HG03196 (cell line): ENCODE measurements at regions not wholly inside any gene's neighbourhood (a gene's known extent, or its start where the extent isn't known, plus 50 kb on each side); places are given as distances from the start of the nearest gene placed in this dataset.
A peak's percentile ranks its signal among the peaks of the same experiment; 100 is the strongest.
"Not testable (repeated sequence)": the region's sequence is repeated elsewhere in the genome, so short reads cannot be mapped to it uniquely, and the experiment has no call there.

Experiments
- ATAC-seq: cut with Tn5 transposase; IDR thresholded peaks from one replicate; pipeline ENCODE4 v1.9.1; 2021; ENCODE audit not compliant: unreplicated experiment

GRCh38 chr6:12348530-12349511 lies 58.7 kb downstream of the EDN1 start:
- no peak for ATAC-seq

GRCh38 chr6:12350644-12351170 lies 60.5 kb downstream of the EDN1 start:
- ATAC-seq = no peak

- no peak for ATAC-seq
These were observed 61.5 kb downstream of the EDN1 start for GRCh38 chr6:12351672-12352071.

DNA sequence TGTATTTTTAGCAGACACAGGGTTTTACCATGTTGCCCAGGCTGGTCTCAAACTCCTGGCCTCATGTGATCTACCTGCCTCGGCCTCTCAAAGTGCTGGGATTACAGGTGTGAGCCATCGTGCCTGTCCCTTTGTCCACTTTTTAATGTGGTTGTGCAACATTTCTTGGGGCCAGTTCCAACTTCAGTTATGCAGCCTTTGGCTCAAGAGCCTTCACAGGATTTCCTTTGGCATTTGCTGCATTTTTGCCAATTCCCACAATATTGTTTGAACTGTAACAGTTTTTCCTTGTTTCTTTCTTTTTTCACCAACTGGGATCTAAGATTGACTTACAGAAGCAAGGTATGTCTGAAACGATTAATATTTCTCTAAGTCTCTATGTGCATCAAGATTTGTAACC lies 63.6 kb downstream of the EDN1 start:
- ATAC-seq = no peak

DNA sequence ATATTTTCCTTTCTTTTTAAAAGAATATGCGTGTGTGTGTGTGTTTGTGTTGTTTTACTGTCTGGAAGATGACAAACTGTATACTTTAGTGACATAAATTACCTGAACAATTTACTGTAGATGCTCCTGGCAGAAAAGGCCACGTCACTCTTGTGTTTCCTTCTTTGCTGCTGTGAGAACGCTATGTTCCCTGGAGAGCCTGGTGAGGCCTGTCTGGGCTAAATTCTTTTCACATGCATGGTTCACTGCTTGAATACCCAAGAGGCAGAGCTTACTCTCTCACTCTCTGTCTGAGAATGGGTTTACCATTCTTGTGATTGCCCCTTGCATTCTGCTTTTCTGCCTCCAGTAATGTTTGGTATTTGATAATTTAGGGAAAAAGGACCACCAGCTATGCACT lies 64.3 kb downstream of the EDN1 start:
- ATAC-seq = peak; percentile 61

- no peak for ATAC-seq
These were observed 65.2 kb downstream of the EDN1 start for GRCh38 chr6:12355354-12355753.

GRCh38 chr6:12356431-12356830 lies 66.3 kb downstream of the EDN1 start:
- no peak for ATAC-seq

DNA sequence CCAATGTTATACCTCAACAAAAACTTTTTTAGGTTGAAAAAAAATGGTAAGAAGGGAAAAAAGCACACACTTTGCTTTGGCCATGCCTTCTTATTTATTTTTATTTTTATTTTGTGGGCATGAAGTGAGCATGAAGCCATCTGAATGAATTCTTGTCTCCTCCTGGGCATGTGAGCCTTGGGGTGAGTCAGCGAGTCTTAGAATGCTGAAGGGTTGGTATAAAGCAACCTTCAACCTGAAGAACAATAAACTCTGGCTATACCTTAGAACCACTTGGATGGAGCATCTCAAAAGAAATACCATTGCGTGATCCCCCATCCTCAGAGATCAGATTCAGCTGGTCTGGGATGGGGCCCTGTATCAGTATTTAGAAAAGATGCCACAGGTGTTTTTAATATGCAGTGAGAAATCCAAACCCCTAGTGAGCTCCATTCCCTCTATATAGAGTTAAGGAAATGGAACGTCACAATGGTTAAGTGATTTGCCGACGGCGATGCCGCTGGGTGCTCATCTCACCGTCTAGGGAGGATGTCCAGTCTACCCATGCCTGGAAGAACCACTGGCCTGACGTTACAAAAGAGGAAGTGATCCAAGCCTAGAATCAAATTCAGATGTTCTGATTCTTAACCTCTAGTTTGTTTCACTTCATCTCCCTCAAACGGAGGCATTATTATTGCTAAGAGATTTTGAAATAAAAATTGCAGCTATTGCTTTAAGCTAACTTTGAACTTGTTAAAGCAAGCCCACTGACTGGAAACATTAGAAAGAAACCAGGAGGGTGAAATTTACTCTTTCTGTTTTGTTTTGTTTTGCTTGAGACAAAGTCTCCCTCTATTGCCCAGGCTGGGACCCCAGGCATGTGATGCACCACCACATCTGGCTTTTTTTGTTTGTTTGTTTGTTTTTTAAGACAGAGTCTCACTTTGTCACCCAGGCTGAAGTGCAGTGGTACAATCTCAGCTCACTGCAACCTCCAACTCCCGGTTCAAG lies 67.1 kb downstream of the EDN1 start:
- peak; percentile 46 for ATAC-seq

DNA sequence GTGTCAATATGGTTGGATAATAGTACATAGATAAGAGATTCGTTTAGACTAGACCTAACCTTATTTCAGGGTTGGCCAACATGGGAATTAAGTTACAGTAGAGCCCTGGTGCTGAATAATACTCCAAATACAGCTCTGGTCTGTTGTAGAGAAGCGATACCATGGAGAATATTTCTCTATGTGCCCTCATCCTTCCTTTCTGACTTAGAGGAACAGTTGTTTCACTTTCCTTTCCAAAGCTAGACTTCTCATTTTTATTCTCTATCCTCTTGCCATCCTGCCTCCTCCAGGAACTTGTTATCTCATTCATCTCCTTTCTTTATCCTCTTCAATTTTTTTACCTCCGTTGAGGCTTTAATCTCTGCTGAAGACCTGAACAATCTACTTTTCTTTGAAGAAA lies 68.9 kb downstream of the EDN1 start:
- ATAC-seq = no peak

DNA sequence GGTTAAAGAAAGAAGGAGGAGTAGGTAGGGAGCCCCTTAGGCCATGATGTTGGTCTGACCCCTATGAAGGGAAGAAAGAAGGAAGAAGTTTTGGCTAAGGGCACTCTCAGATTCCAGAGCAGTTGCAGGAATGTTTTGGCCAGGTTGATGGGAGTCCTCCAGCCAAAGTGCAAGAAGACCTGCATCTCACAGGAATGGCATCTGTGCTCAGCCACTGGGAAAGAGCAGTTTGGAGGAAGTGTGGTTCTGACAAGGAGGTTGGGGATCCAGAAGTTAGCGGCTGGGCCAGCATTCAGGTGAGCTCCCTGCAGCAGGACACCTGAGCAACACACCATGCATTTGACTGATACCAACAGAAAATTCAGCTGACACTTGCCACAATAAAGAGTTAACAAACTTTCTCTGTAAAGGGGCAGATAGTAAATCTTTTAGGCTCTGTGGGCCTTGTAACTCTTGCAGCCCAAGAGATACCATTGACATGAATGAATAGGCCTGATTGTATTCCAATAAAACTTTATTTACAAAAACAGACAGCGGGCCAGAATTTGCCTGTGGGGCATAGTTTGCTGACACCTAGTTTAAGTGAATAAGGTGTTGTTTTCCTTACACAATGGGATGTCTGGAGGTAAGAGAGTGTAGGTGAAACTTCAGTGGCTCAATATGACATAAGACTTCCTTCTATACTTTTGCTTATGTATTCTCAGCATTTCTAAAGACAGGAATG lies 71.0 kb downstream of the EDN1 start:
- no peak for ATAC-seq

DNA sequence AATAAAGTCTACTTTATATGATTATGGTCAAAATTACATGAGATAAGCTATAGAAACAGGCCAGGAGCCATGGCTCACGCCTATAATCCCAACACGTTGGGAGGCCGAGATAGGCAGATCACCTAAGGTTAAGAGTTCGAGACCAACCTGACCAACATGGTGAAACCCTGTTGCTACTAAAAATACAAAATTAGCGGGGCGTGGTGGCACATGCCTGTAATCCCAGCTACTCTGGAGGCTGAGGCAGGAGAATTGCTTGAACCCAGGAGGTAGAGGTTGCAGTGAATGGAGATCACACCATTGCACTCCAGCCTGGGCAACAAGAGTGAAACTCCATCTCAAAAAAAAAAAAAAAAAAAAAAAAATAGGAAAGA lies 73.1 kb downstream of the EDN1 start:
- not testable (repeated sequence) for ATAC-seq

- peak; percentile 65 for ATAC-seq
These were observed 73.7 kb downstream of the EDN1 start for GRCh38 chr6:12363651-12364381.

DNA sequence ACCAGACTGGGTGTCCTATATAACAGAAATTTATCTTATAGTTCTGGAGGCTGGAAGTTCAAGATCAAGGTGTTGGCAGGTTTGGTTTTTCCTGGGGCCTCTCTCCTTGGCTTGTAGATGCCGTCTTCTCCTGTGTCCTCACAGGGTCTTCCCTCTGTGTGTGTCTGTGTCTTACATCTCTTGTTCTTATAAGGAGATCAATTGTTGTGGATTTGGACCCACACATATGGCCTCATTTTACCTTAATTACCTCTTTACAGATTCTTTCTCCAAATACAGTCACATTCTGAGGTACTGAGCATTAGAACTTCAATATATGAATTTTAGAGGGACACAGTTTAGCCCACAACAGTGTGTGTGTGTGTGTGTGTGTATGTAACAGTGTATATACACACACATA lies 74.5 kb downstream of the EDN1 start:
- no peak for ATAC-seq

- no peak for ATAC-seq
These were observed 76.6 kb downstream of the EDN1 start for GRCh38 chr6:12366731-12367130.

DNA sequence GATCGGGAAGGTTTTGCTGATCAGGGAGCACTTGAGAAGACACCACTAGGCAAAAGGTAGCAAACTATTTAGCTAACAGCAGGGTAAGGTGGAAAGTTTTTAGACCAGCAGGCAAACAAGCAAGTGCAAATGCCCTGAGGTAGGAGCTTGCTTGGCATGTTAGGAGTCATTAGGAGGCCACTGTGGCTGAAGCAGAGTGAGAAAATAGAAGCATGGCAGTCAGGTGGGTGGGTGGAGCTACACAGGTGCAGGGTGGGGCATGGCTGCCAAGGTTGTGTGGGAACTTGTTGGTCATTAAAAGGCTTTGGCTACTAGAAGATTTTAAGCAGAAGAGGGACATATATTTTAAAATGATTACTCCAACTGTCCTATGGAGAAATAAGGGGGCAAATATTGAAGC lies 77.3 kb downstream of the EDN1 start:
- no peak for ATAC-seq

DNA sequence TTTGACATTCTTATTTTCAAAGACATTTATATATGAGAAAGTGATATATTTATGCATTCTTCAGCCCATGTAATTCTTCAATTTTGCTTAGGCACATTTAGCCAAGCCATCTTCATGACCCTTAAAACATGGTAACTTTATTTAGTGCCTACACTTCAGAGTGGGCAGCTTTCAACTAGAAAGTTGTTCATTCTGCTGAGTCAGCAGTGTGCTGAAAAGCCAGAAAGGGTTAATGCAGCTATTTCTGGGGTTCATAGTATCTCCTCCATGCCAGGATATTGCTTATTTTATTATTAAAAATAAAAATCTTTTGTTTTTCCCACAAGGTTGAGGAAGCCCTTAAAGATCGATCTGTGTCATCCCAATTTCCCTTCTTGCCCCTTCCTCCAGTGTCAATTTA lies 79.2 kb downstream of the EDN1 start:
- no peak for ATAC-seq

DNA sequence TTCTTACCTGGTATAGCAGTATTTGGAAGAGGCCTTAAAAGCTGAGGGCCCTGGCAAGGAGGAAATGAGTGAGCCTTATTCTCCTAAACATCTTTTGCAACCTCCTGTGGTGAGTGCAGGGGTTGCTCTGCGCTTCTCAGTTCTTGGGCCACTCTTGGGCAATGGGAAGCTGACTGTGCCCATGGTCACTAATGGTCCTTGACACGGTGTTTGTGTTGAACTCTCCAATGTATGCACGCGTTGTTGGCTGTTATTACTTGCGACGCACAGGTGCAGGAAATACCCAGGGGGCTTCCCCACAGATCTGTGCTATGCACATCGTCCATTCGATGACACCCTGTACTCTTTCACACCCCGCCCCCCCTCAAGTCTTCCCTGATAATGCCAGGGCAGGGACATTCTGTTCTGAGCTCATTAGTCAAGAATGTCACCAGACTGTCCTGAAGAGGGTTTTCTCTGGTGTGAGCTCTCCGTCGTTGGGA lies 79.7 kb downstream of the EDN1 start:
- ATAC-seq = peak; percentile 61

- ATAC-seq = no peak
These were observed 81.0 kb downstream of the EDN1 start for GRCh38 chr6:12371151-12371550.

GRCh38 chr6:12371641-12372146 lies 81.5 kb downstream of the EDN1 start:
- peak; percentile 57 for ATAC-seq

DNA sequence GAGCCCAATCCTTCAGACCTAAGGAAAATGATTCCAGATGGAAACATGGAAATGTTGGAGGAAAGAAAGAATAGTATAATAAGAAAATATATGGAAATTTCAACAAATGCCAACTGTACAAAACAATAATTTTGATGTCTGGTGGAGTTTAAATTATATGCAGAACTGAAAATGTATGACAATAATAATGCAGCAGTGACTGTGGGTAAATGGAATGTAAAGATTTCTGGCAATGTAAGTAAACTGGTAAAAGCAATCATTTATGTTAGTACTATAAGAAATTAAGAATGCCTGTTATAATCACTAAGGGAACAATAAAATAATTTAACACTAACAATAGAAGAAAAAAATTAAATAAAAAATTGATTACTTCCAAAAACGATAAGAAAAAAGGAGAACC lies 89.0 kb downstream of the EDN1 start:
- no peak for ATAC-seq
